Esophagus squamous epithelium (tissue), 5 donors: ENCODE measurements at regions not wholly inside any gene's neighbourhood (a gene's known extent, or its start where the extent isn't known, plus 50 kb on each side); places are given as distances from the start of the nearest gene placed in this dataset.

Source experiments
- DNase-seq: peaks from one replicate; lab custom pipeline; 2025; lab: John Stamatoyannopoulos, UW
- H3K27ac ChIP-seq, 4 donors: fragments of 200-600 bp; sonication (generic); one replicate each; pipeline ENCODE4 v1.5.1; 2016 to 2019; ENCODE audit warnings: mild to moderate bottlenecking in 1 of 4
- H3K27me3 ChIP-seq, 4 donors: fragments of 200-600 bp; sonication (generic); 1 replicate in 3 of 4; 2 replicates in 1 of 4; pipeline versions ENCODE4 v1.5.1 to v1.6.0; 2017 to 2021; ENCODE audit warnings: antibody characterized with exemption in 1 of 4
- H3K36me3 ChIP-seq, 3 donors: fragments of 200-600 bp; sonication (generic); one replicate each; pipeline ENCODE4 v1.5.1; 2016 to 2019
- H3K4me1 ChIP-seq, 3 donors: fragments of 200-600 bp; sonication (generic); one replicate each; pipeline ENCODE4 v1.5.1; 2017 to 2019
- H3K4me3 ChIP-seq, 4 donors: fragments of 200-600 bp; sonication (generic); 1 replicate in 3 of 4; 2 replicates in 1 of 4; pipeline ENCODE4 v1.5.1; 2016 to 2019; ENCODE audit warnings: mild to moderate bottlenecking in 2 of 4, moderate library complexity in 1 of 4
- H3K9me3 ChIP-seq, 3 donors: fragments of 200-600 bp; sonication (generic); one replicate each; pipeline ENCODE4 v1.5.1; 2016 to 2019
- POLR2A ChIP-seq, 4 donors: fragments of 450-650 bp; IDR thresholded peaks; one replicate each; pipeline ENCODE4 v1.6.1; 2017; ENCODE audit warnings: antibody characterized with exemption in 4 of 4, mild to moderate bottlenecking in 4 of 4, moderate library complexity in 3 of 4
- WGBS, 2 donors: methylation state at CpG; one replicate each; pipeline ENCODE4 v1.1.5; 2018; 5-methylcytosine and 5-hydroxymethylcytosine counted together
- intact Hi-C: fragments of 100-400 bp; cut with DNase I; formaldehyde crosslinking; loops from one replicate; pipeline ENCODE4 v1.15.0; 2022
- TF ChIP-seq, protein P1 (sequence below), 6 experiments: fragments of 450-650 bp in 4 of 6; fragments of 200-600 bp in 2 of 6; sonication (generic) in 2 of 6; IDR thresholded peaks; one replicate each; pipeline ENCODE4 v1.5.1; 2016 to 2019; ENCODE audit warnings: antibody characterized with exemption in 6 of 6, mild to moderate bottlenecking in 4 of 6, moderate library complexity in 4 of 6
- donor health status: DM: yes; HTN: yes; CAD: no.

GRCh38 chr7:51899611-51900010 lies 583.0 kb upstream of the COBL start:
- no peak for DNase-seq
- 71 to 84% methylated on average over 4 to 5 of the region's 9 CpGs for WGBS, 2 donors
- Histone ChIP-seq H3K27ac (no peak overlapping the region), H3K36me3 (no peaks in the 10 kb centered on the region), H3K27me3 (no peaks in the 10 kb centered on the region), H3K4me3 (no peak overlapping the region), H3K4me1 (no peaks in the 10 kb centered on the region), H3K9me3 (peaks cover 0 to 18% (median 0%) of the 10 kb centered on the region in 3 donors)
- intact Hi-C loops: no loop called here
- TF ChIP-seq POLR2A (IDR thresholded peaks at IDR 0.05): no peak

DNA sequence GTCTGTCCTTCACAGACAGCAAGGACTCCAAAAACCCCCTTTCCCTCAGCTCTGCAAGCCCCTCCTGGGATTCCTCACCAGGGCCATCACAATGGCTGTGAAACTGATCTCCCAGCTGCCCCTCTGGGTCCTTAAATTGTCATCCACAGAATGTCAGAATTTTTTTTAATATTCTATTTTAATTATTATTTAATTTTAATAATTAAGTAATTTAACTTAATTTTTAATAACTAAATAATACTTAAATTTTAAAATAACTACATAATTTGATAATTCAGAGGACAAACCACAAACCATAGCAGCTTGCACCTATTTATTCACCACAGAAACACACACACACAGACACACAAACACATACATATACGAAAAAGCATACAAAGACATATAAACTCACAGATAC lies 565.8 kb upstream of the COBL start:
- Histone ChIP-seq H3K4me3 (no peak overlapping the region), H3K36me3 (no peaks in the 10 kb centered on the region), H3K27me3 (no peaks in the 10 kb centered on the region), H3K9me3 (no peaks in the 10 kb centered on the region), H3K27ac (no peak overlapping the region), H3K4me1 (no peaks in the 10 kb centered on the region)
- TF ChIP-seq, protein P1, sequence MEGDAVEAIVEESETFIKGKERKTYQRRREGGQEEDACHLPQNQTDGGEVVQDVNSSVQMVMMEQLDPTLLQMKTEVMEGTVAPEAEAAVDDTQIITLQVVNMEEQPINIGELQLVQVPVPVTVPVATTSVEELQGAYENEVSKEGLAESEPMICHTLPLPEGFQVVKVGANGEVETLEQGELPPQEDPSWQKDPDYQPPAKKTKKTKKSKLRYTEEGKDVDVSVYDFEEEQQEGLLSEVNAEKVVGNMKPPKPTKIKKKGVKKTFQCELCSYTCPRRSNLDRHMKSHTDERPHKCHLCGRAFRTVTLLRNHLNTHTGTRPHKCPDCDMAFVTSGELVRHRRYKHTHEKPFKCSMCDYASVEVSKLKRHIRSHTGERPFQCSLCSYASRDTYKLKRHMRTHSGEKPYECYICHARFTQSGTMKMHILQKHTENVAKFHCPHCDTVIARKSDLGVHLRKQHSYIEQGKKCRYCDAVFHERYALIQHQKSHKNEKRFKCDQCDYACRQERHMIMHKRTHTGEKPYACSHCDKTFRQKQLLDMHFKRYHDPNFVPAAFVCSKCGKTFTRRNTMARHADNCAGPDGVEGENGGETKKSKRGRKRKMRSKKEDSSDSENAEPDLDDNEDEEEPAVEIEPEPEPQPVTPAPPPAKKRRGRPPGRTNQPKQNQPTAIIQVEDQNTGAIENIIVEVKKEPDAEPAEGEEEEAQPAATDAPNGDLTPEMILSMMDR (IDR thresholded peaks at IDR 0.05): no peak
- TF ChIP-seq POLR2A (IDR thresholded peaks at IDR 0.05): no peak
- 58 to 90% methylated on average over 1 of the region's 1 CpG for WGBS, 2 donors
- intact Hi-C loops: no loop called here
- no peak for DNase-seq

- no peaks in the 10 kb centered on the region for H3K9me3 ChIP-seq
- H3K27ac ChIP-seq: no peak overlapping the region
- H3K4me3 ChIP-seq: no peak overlapping the region
- H3K27me3 ChIP-seq: no peaks in the 10 kb centered on the region
- TF ChIP-seq POLR2A (IDR thresholded peaks at IDR 0.05): no peak
- TF ChIP-seq, protein P1 (IDR thresholded peaks at IDR 0.05): no peak
- no peaks in the 10 kb centered on the region for H3K4me1 ChIP-seq
- DNase-seq: no peak
- H3K36me3 ChIP-seq: no peaks in the 10 kb centered on the region
- intact Hi-C loops: no loop called here
- 56 to 70% methylated on average over 2 of the region's 2 CpGs for WGBS, 2 donors
Measured at GRCh38 chr7:51881309-51881708, 564.7 kb upstream of the COBL start.

- Histone ChIP-seq H3K4me1 (no peaks in the 10 kb centered on the region), H3K4me3 (no peak overlapping the region), H3K9me3 (no peaks in the 10 kb centered on the region), H3K36me3 (no peaks in the 10 kb centered on the region), H3K27ac (no peak overlapping the region), H3K27me3 (no peaks in the 10 kb centered on the region)
- intact Hi-C loops: no loop called here
- DNase-seq: no peak
- TF ChIP-seq, protein P1 (IDR thresholded peaks at IDR 0.05): no peak
- TF ChIP-seq POLR2A (IDR thresholded peaks at IDR 0.05): no peak
- WGBS, 2 donors: 69 to 77% methylated on average over 1 of the region's 1 CpG
Measured at GRCh38 chr7:51878865-51879264, 562.3 kb upstream of the COBL start.

GRCh38 chr7:51869452-51869851 lies 552.8 kb upstream of the COBL start:
- Histone ChIP-seq H3K4me3 (no peak overlapping the region), H3K4me1 (no peaks in the 10 kb centered on the region), H3K36me3 (no peaks in the 10 kb centered on the region), H3K27ac (no peak overlapping the region), H3K9me3 (no peaks in the 10 kb centered on the region), H3K27me3 (no peaks in the 10 kb centered on the region)
- no peak for DNase-seq
- intact Hi-C loops: no loop called here
- TF ChIP-seq POLR2A (IDR thresholded peaks at IDR 0.05): no peak
- WGBS, 2 donors: 55 to 62% methylated on average over 6 of the region's 6 CpGs

GRCh38 chr7:51867117-51867516 lies 550.5 kb upstream of the COBL start:
- H3K9me3 ChIP-seq: no peaks in the 10 kb centered on the region
- H3K4me3 ChIP-seq: no peak overlapping the region
- H3K27me3 ChIP-seq: no peaks in the 10 kb centered on the region
- no peaks in the 10 kb centered on the region for H3K4me1 ChIP-seq
- DNase-seq: no peak
- no peak overlapping the region for H3K27ac ChIP-seq
- TF ChIP-seq, protein P1 (IDR thresholded peaks at IDR 0.05): no peak
- TF ChIP-seq POLR2A (IDR thresholded peaks at IDR 0.05): no peak
- no peaks in the 10 kb centered on the region for H3K36me3 ChIP-seq
- 43 to 83% methylated on average over 1 to 2 of the region's 2 CpGs for WGBS, 2 donors
- intact Hi-C loops: no loop called here
